H1 (cell line): ENCODE measurements at regions not wholly inside any gene's neighbourhood (a gene's known extent, or its start where the extent isn't known, plus 50 kb on each side); places are given as distances from the start of the nearest gene placed in this dataset.

Experiments used
- CTCF ChIA-PET: fragments of 300-600 bp; sonication (Branson Sonifier 250); formaldehyde crosslinking; loops from one replicate; lab custom pipeline; 2021; ENCODE audit not compliant: partially characterized antibody; lab: Charles Lee
- POLR2A ChIA-PET: fragments of 300-600 bp; sonication (Branson Sonifier 250); formaldehyde crosslinking; loops from one replicate; lab custom pipeline; 2021; ENCODE audit warnings: inconsistent platforms; ENCODE audit not compliant: partially characterized antibody; lab: Charles Lee
- DNase-seq, 2 experiments: peaks; one replicate each; pipeline versions ENCODE4 v3.0.0 to v3.0.0-alpha.2; 2010 to 2022; ENCODE audit warnings: low spot score in 2 of 2, low read depth in 1 of 2, mixed read lengths in 1 of 2
- FAIRE-seq: peaks from 2 replicates; lab custom pipeline; 2011; peaks lifted over from hg19 to GRCh38; lab: Jason Lieb, UNC
- H2AFZ ChIP-seq: 2 replicates; pipeline ENCODE4 v1.8.1; 2012; ENCODE audit warnings: low read length, inconsistent platforms
- H2AK5ac ChIP-seq: 2 replicates; pipeline ENCODE4 v1.6.1; 2013; ENCODE audit warnings: low read depth, low read length
- H2BK120ac ChIP-seq: replicated peaks from 2 replicates; pipeline ENCODE3; 2013; ENCODE audit warnings: low read depth, low read length, inconsistent platforms
- H2BK12ac ChIP-seq: 2 replicates; pipeline ENCODE4 v1.6.1; 2013; ENCODE audit warnings: low read depth, low read length
- H2BK15ac ChIP-seq: 2 replicates; pipeline ENCODE4 v1.6.1; 2013; ENCODE audit warnings: low read length
- H2BK20ac ChIP-seq: 2 replicates; pipeline ENCODE4 v1.6.1; 2013; ENCODE audit warnings: low read length
- H2BK5ac ChIP-seq: 2 replicates; pipeline ENCODE4 v1.6.1; 2013; ENCODE audit warnings: low read depth, low read length
- H3K14ac ChIP-seq: 2 replicates; pipeline ENCODE4 v1.6.1; 2013; ENCODE audit warnings: inconsistent platforms; ENCODE audit not compliant: insufficient read length
- H3K18ac ChIP-seq: 2 replicates; pipeline ENCODE4 v1.6.1; 2013; ENCODE audit warnings: low read length; ENCODE audit errors: extremely low read depth
- H3K23ac ChIP-seq: 2 replicates; pipeline ENCODE4 v1.6.1; 2013; ENCODE audit warnings: inconsistent platforms; ENCODE audit not compliant: insufficient read length
- H3K23me2 ChIP-seq: 2 replicates; pipeline ENCODE4 v1.6.1; 2013; ENCODE audit warnings: low read depth, low read length
- H3K27ac ChIP-seq: 2 replicates; pipeline ENCODE4 v1.6.1; 2011; ENCODE audit warnings: low read depth, low read length, inconsistent platforms
- H3K27me3 ChIP-seq, 4 experiments: replicated peaks in 1 of 4; 1 replicate in 1 of 4; 2 replicates in 3 of 4; pipeline versions ENCODE4 v1.6.1 to v1.8.1; 2011 to 2013; ENCODE audit warnings: low read length in 3 of 4, mild to moderate bottlenecking in 3 of 4, inconsistent platforms in 2 of 4, mixed read lengths in 2 of 4, moderate library complexity in 1 of 4; ENCODE audit not compliant: control insufficient read depth in 3 of 4, insufficient read depth in 3 of 4; ENCODE audit errors: extremely low read depth in 1 of 4
- H3K36me3 ChIP-seq, 4 experiments: 2 replicates each; pipeline versions ENCODE4 v1.6.1 to v1.8.1; 2011 to 2013; ENCODE audit warnings: mild to moderate bottlenecking in 4 of 4, low read length in 3 of 4, moderate library complexity in 2 of 4, control low read depth in 1 of 4, inconsistent platforms in 1 of 4; ENCODE audit not compliant: insufficient read depth in 4 of 4, control insufficient read depth in 2 of 4
- H3K4ac ChIP-seq: replicated peaks from 2 replicates; pipeline ENCODE3; 2013; ENCODE audit warnings: low read length, low read depth, mixed read lengths, inconsistent platforms; ENCODE audit not compliant: insufficient read length
- H3K4me1 ChIP-seq, 4 experiments: replicated peaks in 1 of 4; 1 replicate in 1 of 4; 2 replicates in 3 of 4; pipeline versions ENCODE4 v1.6.1 to v1.8.1; 2011 to 2013; ENCODE audit warnings: low read length in 3 of 4, inconsistent platforms in 2 of 4, mixed read lengths in 1 of 4; ENCODE audit not compliant: insufficient read depth in 4 of 4, control insufficient read depth in 3 of 4
- H3K4me2 ChIP-seq, 2 experiments: 2 replicates each; pipeline versions ENCODE4 v1.6.1 to v1.8.1; 2011 to 2013; ENCODE audit warnings: low read depth in 2 of 2, low read length in 2 of 2, control low read depth in 1 of 2, inconsistent platforms in 1 of 2, mild to moderate bottlenecking in 1 of 2; ENCODE audit not compliant: insufficient read depth in 1 of 2
- H3K4me3 ChIP-seq, 4 experiments: fragments of 200-600, 300-600 bp in 1 of 4; sonication (generic), shearing (Covaris generic), sonication (Bioruptor Twin) in 1 of 4; 2 replicates each; pipeline versions ENCODE4 v1.5.1 to v1.8.1; 2011 to 2016; ENCODE audit warnings: low read length in 4 of 4, low read depth in 3 of 4, control low read depth in 2 of 4, inconsistent platforms in 2 of 4, mild to moderate bottlenecking in 2 of 4, mixed read lengths in 1 of 4, moderate library complexity in 1 of 4; ENCODE audit not compliant: insufficient read depth in 2 of 4; ENCODE audit errors: extremely low read depth in 1 of 4
- H3K56ac ChIP-seq: replicated peaks from 2 replicates; pipeline ENCODE3; 2013; ENCODE audit warnings: low read depth, mild to moderate bottlenecking, mixed read lengths, low read length, inconsistent platforms; ENCODE audit not compliant: insufficient read length
- H3K79me1 ChIP-seq: 2 replicates; pipeline ENCODE4 v1.6.1; 2013; ENCODE audit warnings: low read depth, low read length, control low read depth
- H3K79me2 ChIP-seq, 2 experiments: 2 replicates each; pipeline versions ENCODE4 v1.6.1 to v1.8.1; 2012 to 2013; ENCODE audit warnings: low read length in 2 of 2, mild to moderate bottlenecking in 2 of 2, inconsistent platforms in 1 of 2; ENCODE audit not compliant: insufficient read depth in 2 of 2, control insufficient read depth in 1 of 2
- H3K9ac ChIP-seq, 4 experiments: replicated peaks in 1 of 4; 1 replicate in 1 of 4; 2 replicates in 3 of 4; pipeline versions ENCODE4 v1.6.1 to v1.8.1; 2011 to 2013; ENCODE audit warnings: low read depth in 3 of 4, low read length in 3 of 4, control low read depth in 2 of 4, mild to moderate bottlenecking in 2 of 4, moderate library complexity in 2 of 4, inconsistent platforms in 1 of 4; ENCODE audit errors: extremely low read depth in 1 of 4
- H3K9me3 ChIP-seq, 2 experiments: 2 replicates each; pipeline versions ENCODE4 v1.6.1 to v1.8.1; 2012 to 2013; ENCODE audit warnings: mild to moderate bottlenecking in 2 of 2, moderate library complexity in 2 of 2, control low read depth in 1 of 2, inconsistent platforms in 1 of 2, low read depth in 1 of 2, low read length in 1 of 2, mixed read lengths in 1 of 2; ENCODE audit not compliant: insufficient read depth in 2 of 2
- H4K20me1 ChIP-seq, 2 experiments: replicated peaks in 1 of 2; 2 replicates each; pipeline versions ENCODE3 to v1.8.1; 2011 to 2013; ENCODE audit warnings: inconsistent platforms in 2 of 2, low read length in 2 of 2, mild to moderate bottlenecking in 1 of 2; ENCODE audit not compliant: insufficient read depth in 2 of 2, control insufficient read depth in 1 of 2
- H4K5ac ChIP-seq: 2 replicates; pipeline ENCODE4 v1.6.1; 2013; ENCODE audit warnings: low read length, low read depth, mixed read lengths, inconsistent platforms; ENCODE audit not compliant: insufficient read length
- H4K8ac ChIP-seq: 2 replicates; pipeline ENCODE4 v1.8.0; 2013; ENCODE audit warnings: mild to moderate bottlenecking, moderate library complexity, low read length, inconsistent platforms; ENCODE audit not compliant: insufficient read depth; ENCODE audit errors: extremely low read depth
- H4K91ac ChIP-seq: replicated peaks from 2 replicates; pipeline ENCODE3; 2013; ENCODE audit warnings: low read length, mixed read lengths, inconsistent platforms; ENCODE audit not compliant: insufficient read length
- PHF8 ChIP-seq: fragments of 200-600 bp; sonication (generic); conservative IDR thresholded peaks from 2 replicates; pipeline ENCODE4 v1.7.1; 2012; ENCODE audit warnings: low read depth, mild to moderate bottlenecking, inconsistent platforms, low read length, moderate library complexity
- POU5F1 ChIP-seq: IDR thresholded peaks from 2 replicates; pipeline ENCODE4 v1.6.1; 2011; ENCODE audit warnings: low read depth, mild to moderate bottlenecking, low read length, moderate library complexity
- whole genome bisulfite sequencing, 2 experiments: shearing (Covaris generic) in 1 of 2; methylation state at CpG; one replicate each; pipeline versions ENCODE4 v1.1.6 to v1.1.7; 2013 to 2015; ENCODE audit warnings: low lambda C conversion rate in 2 of 2, mixed read lengths in 2 of 2, inconsistent platforms in 1 of 2, low coverage in 1 of 2, missing lambda C conversion rate in 1 of 2; ENCODE audit not compliant: insufficient replicate concordance in 2 of 2, insufficient coverage in 1 of 2, insufficient read length in 1 of 2; ENCODE audit errors: extremely low coverage in 1 of 2, missing lambda C conversion rate in 1 of 2; 5-methylcytosine and 5-hydroxymethylcytosine counted together

GRCh38 chr2:217362710-217363109 is 502.8 kb upstream of the TNP1 start:
- Histone ChIP-seq H3K56ac (no peak overlapping the region), H3K23ac (no peak overlapping the region), H2BK120ac (no peak overlapping the region), H2BK5ac (no peak overlapping the region), H3K79me2 (no peaks in the 10 kb centered on the region), H3K79me1 (no peaks in the 10 kb centered on the region), H2AK5ac (no peak overlapping the region), H3K23me2 (peaks cover 2% of the 10 kb centered on the region; the same call in 1 of the 2 replicates), H3K4me1 (peaks cover 0 to 6% (median under 1%) of the 10 kb centered on the region in 4 experiments; a peak in 4 of 7 replicates), H2AFZ (no peak overlapping the region), H3K4ac (no peak overlapping the region), H4K8ac (no peak overlapping the region), H4K5ac (no peak overlapping the region), H2BK12ac (no peak overlapping the region), H3K27me3 (peaks cover 2 to 18% (median 14%) of the 10 kb centered on the region in 4 experiments; a peak in 5 of 7 replicates), H3K4me2 (no peak overlapping the region), H3K9ac (no peak overlapping the region), H3K18ac (no peak overlapping the region), H2BK20ac (no peak overlapping the region), H2BK15ac (no peak overlapping the region), H4K91ac (no peak overlapping the region), H3K4me3 (no peak overlapping the region), H3K36me3 (no peaks in the 10 kb centered on the region), H3K9me3 (no peaks in the 10 kb centered on the region), H4K20me1 (no peaks in the 10 kb centered on the region), H3K14ac (no peak overlapping the region), H3K27ac (no peak overlapping the region)
- no peak for DNase-seq
- 86% methylated on average over 5 of the region's 5 CpGs; no CpG with 5 or more reads in 1 of the 2 experiments for WGBS, 2 experiments
- no peak for FAIRE-seq
- ChIA-PET POLR2A (no interaction called here), CTCF (no interaction called here)
- TF ChIP-seq PHF8 (no peak), POU5F1 (no peak)
